ENCODE measurements at regions not wholly inside any gene's neighbourhood (a gene's known extent, or its start where the extent isn't known, plus 50 kb on each side); places are given as distances from the start of the nearest gene placed in this dataset.

DNA sequence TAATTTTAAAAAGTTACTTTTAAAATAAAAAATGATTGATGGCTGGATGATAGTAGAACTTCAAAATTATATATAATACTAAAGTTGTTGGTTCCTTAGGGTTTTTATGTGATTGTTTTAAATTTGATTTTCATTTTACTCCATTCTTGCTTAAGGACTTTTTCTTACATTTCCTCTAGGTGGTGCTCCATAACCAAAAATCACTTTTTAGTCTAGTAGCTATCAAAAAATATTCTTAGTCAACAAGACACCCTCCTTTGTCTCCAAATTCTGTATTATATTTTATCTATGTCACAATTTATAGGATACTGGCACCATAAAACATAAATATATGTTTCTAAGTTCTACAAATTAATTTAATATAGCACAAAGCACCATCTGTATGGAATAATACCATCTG is 67.2 kb upstream of the BRWD3 start:
- intact Hi-C loops (cut with DNase I): loop anchor here in 1 of 3 donors (10.0 kb wide), 1 partner anchor 498 kb away; no protein-coding TSS in a partner anchor
- Histone ChIP-seq H3K27me3 (peaks cover 0 to 4% (median 0%) of the 10 kb centered on the region in 4 donors), H3K9me3 (no peaks in the 10 kb centered on the region), H3K36me3 (no peaks in the 10 kb centered on the region), H3K4me3 (no peak overlapping the region), H3K4me1 (no peaks in the 10 kb centered on the region), H3K27ac (no peak overlapping the region)
- FAIRE-seq: peak; percentile 98
- peak in 1 of 4 donors; percentile 42 for ATAC-seq
- no peak for DNase-seq
- TF ChIP-seq, protein P1, sequence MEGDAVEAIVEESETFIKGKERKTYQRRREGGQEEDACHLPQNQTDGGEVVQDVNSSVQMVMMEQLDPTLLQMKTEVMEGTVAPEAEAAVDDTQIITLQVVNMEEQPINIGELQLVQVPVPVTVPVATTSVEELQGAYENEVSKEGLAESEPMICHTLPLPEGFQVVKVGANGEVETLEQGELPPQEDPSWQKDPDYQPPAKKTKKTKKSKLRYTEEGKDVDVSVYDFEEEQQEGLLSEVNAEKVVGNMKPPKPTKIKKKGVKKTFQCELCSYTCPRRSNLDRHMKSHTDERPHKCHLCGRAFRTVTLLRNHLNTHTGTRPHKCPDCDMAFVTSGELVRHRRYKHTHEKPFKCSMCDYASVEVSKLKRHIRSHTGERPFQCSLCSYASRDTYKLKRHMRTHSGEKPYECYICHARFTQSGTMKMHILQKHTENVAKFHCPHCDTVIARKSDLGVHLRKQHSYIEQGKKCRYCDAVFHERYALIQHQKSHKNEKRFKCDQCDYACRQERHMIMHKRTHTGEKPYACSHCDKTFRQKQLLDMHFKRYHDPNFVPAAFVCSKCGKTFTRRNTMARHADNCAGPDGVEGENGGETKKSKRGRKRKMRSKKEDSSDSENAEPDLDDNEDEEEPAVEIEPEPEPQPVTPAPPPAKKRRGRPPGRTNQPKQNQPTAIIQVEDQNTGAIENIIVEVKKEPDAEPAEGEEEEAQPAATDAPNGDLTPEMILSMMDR (IDR thresholded peaks at IDR 0.05): peak in 3 of 4 donors; percentile 22 to 27 (median 24)
